CD4-positive, alpha-beta T cell treated with Interleukin-4 for 1 hour (primary cell): ENCODE measurements at regions not wholly inside any gene's neighbourhood (a gene's known extent, or its start where the extent isn't known, plus 50 kb on each side); places are given as distances from the start of the nearest gene placed in this dataset.

Experiments
- DNase-seq, 2 donors: peaks; one replicate each; pipeline ENCODE4 v3.0.0-alpha.2; 2020 to 2022

DNA sequence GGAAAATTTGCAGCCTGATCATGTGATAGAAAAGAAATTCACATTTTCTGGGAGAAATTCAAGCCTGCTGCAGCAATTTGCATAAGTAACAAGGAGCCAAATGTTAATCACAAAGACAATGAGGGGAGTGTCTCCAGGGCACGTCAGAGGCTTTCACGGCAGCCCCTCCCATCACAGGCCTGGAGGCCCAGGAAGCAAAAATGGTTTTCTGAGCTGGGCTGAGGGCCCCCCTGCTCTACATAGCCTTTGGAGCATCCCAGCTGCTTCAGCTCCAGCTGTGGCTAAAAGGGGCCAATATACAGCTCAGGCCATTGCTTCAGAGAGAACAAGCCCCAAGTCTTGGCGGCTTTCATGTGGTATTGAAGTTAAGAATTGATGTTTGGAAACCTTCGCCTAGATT lies 445.3 kb upstream of the ZEB2 start:
- DNase-seq, result no peak

DNA sequence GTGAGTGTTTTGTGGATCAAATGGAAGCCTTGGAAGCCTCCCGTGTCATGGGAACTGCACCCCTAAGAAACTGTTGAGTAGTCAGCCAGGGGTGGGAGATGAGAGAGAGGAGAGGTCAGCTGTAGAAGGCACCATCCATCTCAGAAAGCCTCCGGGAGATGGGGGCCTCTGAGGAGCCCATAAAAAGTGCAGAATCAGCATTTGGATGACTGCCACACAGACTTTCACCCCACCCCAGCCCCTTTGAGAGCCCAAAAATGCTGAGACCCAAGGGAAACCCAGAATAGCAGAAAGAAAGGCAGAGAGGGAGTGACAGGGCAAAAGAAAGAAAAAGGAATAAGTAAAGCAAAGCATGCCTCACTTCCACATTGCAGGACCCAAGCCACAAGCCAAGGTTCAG lies 443.1 kb upstream of the ZEB2 start:
- no peak for DNase-seq

GRCh38 chr2:144959416-144959815 lies 439.5 kb upstream of the ZEB2 start:
- no peak for DNase-seq

DNA sequence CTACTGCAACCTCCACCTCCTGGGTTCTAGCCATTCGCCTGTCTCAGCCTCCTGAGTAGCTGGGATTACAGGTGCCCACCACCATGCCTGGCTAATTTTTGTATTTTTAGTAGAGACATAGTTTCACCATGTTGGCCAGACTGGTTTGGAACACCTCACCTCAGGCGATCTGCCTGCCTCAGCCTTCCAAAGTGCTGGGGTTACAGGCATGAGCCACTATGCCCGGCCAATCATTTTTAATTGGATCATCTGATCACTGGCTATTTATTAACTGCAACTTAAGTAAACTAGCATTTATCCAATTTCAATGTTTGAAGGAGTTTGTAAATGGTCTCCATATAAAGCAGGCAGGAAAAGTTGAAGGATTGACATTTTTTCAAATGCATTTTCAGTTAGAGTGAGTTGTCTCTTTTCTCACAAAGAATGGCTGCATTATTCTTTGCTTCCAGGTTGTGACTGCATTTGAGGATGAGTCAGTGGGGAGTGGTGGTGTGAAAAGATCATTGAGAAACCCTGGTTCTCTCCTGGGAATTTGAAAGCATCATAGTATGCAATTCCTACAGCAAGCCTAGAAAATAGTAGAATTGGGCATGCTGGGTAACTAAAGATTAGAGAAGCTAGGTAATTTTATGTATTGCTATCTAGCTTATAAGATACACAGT lies 431.1 kb upstream of the ZEB2 start:
- no peak for DNase-seq

DNA sequence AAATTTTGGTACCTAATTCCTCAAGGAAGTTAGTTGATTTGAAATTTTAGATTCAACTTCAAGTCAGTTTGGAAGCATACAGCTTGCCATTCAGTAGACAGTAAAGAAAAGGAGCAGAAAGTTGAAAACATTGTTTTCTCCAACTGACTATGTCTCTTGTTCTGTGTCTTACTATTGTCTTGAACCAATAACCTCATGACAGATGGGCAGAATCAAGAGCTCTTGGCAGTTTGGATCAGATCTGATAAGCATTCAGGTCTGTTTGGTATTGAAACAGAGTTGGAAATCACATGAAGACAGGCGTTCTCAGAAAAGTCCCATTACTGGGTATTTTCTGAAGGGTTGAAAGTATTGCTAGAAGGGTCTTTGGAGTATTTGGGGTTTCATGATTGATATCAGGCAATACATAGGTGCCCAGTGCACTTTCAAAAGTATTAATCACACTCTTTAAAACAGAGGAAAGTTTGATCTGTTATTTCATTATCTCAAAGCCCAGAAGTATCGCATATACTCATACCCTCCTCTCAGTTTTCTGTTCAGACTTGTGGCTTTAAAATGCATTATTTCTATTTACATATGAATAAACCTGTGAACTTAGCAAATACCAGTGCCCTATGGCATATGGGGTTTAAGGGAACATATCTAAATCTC lies 428.4 kb upstream of the ZEB2 start:
- DNase-seq, result no peak

DNA sequence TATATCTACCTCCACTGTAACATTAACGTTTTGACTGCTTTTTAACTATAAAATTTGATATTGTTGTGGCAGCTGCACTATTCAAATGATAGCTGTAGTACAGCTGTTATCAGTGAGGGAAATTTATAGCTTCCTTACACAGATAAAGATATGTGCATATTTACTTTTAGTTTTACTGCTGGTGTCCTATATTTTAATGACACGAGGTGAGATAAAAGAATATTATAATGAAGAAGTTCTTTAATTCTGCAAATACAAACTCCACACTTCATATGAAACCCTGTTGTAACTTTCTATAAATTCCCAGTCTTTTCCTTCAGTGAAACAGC lies 427.8 kb upstream of the ZEB2 start:
- no peak for DNase-seq

GRCh38 chr2:144946263-144946662 lies 426.3 kb upstream of the ZEB2 start:
- no peak for DNase-seq

DNA sequence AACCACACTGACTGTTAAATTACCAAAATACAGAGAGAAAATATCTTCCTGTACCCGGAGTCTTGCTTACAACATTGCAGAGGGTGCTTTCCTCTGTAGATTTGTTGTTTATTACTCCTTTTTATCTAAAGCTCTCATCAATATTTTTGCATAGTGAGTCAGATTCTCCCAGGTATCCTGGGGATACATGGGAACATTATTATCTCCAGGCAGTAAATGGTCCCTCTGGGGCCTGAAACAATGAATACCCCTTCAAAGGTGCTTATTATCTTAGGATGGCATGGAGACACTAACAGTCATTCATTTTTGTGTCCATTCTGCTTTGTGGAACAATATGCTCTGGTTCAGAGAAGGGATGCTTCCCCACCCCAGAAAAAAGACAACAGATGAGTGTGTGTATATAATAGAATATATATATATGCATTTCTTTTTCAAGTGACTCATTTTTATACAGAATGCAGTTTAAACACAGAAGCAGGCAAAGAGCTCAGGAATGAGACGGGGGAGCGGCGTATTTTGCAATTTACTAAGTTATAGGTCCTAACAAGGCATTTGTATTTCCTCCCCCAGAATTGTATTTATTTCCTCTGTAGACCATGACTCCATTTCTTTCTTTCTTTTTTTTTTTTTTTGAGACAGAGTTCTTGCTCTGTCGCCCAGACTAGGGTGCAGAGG lies 424.8 kb upstream of the ZEB2 start:
- DNase-seq, result no peak

GRCh38 chr2:144943986-144944385 lies 424.1 kb upstream of the ZEB2 start:
- DNase-seq, result no peak

DNA sequence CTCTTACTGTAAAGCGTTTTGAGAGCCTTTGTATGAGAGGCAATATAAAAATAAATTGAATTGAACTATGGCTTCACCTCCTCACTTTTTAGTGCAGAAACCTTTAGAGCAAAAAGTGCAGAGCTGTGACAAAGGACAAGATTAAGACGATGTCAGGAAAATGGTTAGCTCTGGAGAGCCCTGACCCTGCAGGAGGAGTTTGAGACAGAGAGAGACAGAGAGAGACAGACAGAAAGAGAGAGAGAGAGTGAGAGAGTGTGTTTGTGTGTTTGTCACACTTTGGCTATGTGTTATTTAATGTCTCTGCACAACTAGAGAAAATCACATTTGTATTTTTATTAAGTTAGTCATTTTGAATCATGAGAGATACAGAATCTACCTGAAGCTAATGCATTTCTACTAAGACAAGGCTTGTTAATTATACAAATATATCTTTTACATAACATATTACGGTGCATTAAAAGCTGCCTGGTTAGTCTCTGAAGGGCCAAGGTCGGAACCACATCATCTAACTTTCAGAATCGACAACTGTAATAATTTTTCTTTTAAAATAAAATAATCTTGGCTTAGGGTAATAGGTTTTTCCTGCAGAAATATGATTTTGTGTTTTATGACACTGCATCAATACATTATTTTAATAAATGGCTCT lies 423.5 kb upstream of the ZEB2 start:
- DNase-seq, result no peak

DNA sequence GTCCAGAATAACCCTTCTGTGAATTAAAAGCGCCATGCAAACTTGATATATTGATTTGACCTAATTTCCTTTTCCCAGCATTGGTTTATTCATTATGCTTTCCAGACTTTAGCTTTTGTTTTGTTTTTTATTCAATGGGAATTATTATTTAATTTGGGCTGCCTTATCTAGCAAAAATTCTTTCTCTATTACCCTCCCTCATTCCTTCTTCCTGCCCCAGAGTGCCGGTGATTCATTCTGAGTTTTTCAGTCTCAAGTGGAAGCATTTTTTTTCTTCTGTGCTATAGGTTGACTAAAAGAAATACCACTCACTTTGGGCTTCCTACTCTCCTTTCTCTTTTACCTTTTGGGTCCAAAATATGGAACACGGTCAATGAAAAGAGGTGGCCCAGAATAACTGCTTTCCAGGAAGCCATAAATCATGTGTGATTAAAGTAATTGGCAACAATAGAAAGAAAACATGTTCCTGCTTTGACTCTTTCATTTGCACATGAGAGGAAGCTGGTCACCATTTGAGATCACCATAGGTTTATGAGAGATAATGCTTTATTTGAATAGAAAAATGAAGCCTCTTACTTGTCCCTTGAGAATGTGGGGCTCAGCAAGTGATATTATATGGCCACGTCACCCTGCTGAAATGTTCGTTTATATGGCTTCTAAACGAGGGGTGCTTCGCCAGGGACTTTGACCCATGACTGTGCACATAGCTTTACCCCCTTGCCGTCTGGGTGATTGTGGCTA lies 422.8 kb upstream of the ZEB2 start:
- DNase-seq, result no peak

DNA sequence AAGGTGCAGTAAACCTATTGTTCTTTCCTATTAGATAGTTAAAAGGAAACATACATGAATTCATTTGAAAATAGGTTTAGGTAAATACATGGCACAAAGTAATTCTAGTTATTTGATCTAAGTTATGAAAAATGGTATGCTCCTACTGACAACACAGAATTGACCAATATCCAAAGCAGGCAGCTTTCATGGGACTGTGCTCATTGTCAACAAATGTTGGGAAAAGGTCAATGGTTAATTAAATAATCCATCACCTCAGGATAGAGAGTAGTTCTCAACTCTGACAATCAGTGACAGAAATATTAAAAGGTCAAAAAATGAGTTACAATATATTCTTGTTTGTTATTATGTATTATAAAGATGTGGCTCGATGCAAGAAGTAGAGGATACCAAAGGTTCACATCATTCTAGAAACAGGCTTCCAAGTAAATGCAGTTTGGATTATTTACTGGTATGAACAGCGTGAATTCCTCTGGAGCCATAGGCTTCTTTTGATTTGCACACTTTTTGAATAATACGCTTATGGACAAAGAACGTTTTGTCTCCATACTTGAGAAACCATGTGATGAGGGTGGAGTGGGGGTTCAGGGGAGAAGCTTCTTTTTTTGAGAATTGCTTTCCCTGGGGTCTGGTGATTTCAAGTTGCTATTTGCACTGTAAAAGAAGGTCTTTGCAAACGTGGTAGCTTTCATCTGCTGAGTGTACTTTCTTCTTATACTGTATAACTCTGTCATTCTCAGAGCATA lies 422.0 kb upstream of the ZEB2 start:
- DNase-seq, result no peak

DNA sequence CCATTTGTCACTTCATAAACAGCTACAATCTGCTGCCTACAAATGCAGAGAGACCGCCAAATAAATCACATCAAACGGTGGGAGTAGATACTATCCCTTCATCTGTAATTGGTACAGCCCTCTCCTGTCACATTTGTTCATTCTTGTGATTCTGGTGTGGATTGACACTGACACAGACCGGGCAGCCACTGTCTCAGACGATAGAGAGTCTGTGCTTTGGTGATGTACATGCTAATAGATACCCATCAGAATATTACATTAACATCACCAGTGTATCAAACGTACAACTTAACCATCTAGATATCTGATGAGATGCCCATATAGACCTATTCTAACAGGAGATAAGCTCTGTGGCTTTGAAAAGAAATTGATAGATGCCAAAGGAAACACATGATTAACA lies 419.7 kb upstream of the ZEB2 start:
- DNase-seq, result no peak

- DNase-seq, result no peak
Observed at GRCh38 chr2:144937910-144938709, 418.2 kb upstream of the ZEB2 start.

GRCh38 chr2:144937066-144937465 lies 417.1 kb upstream of the ZEB2 start:
- no peak for DNase-seq

- no peak for DNase-seq
Observed at GRCh38 chr2:144936442-144936841, 416.5 kb upstream of the ZEB2 start.

- no peak for DNase-seq
Observed at GRCh38 chr2:144935736-144936135, 415.8 kb upstream of the ZEB2 start.

- DNase-seq, result no peak
Observed at GRCh38 chr2:144935191-144935590, 415.3 kb upstream of the ZEB2 start.

DNA sequence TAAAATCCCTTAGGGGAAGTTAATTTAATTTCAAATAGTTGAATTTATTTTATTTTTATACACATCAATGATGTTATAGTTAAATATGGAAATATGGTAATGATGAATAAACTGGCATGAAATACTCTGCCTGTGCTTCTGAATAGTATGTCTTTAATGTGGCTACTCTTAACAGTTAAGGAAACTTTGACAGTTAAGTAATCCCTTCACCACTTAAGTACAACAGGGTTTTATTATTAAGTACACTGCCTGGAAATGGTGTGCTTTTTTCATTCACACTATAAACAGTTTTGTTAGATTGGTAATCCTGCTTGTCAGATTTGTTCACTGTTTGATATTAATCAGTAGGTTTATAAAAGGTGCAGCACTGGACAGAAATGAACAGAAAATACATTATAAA lies 412.0 kb upstream of the ZEB2 start:
- DNase-seq, result no peak

GRCh38 chr2:144931480-144931879 lies 411.6 kb upstream of the ZEB2 start:
- no peak for DNase-seq

GRCh38 chr2:144927429-144927828 lies 407.5 kb upstream of the ZEB2 start:
- no peak for DNase-seq

- DNase-seq, result no peak
Observed at GRCh38 chr2:144925886-144926285, 406.0 kb upstream of the ZEB2 start.
